GM23248 (cell line): ENCODE measurements at regions not wholly inside any gene's neighbourhood (a gene's known extent, or its start where the extent isn't known, plus 50 kb on each side); places are given as distances from the start of the nearest gene placed in this dataset.

ENCODE experiments used
- EZH2 ChIP-seq: fragments of 200-600 bp; sonication (generic); IDR thresholded peaks from 2 replicates; pipeline ENCODE4 v1.6.1; 2018; ENCODE audit warnings: antibody characterized with exemption, mild to moderate bottlenecking; ENCODE audit not compliant: insufficient read depth, poor library complexity, severe bottlenecking
- EZH2phosphoT487 ChIP-seq: fragments of 200-600 bp; sonication (generic); IDR thresholded peaks from 2 replicates; pipeline ENCODE4 v1.6.1; 2018; ENCODE audit warnings: antibody characterized with exemption, moderate library complexity, mild to moderate bottlenecking, low read depth; ENCODE audit not compliant: insufficient read depth

GRCh38 chr1:113219377-113219776 lies 146.4 kb downstream of the LRIG2 start:
- TF ChIP-seq EZH2 (no peak), EZH2phosphoT487 (no peak)
